ENCODE measurements at regions not wholly inside any gene's neighbourhood (a gene's known extent, or its start where the extent isn't known, plus 50 kb on each side); places are given as distances from the start of the nearest gene placed in this dataset.
"Not testable (repeated sequence)": the region's sequence is repeated elsewhere in the genome, so short reads cannot be mapped to it uniquely, and the experiment has no call there.

GRCh38 chr2:149860276-149860921 is 272.8 kb upstream of the MMADHC start:
- no peak overlapping the region for H3K4me3 ChIP-seq
- peak overlapping the region in 1 of 4 donors; percentile 64 for H3K27ac ChIP-seq
- 51 to 83% methylated on average over 2 to 3 of the region's 3 CpGs for WGBS, 2 donors
- H3K27me3 ChIP-seq, result no peaks in the 10 kb centered on the region
- H3K4me1 ChIP-seq, result peaks cover 0 to 18% (median 0%) of the 10 kb centered on the region in 3 donors
- intact Hi-C loops (cut with DNase I), result no loop called here
- TF ChIP-seq, protein P1, sequence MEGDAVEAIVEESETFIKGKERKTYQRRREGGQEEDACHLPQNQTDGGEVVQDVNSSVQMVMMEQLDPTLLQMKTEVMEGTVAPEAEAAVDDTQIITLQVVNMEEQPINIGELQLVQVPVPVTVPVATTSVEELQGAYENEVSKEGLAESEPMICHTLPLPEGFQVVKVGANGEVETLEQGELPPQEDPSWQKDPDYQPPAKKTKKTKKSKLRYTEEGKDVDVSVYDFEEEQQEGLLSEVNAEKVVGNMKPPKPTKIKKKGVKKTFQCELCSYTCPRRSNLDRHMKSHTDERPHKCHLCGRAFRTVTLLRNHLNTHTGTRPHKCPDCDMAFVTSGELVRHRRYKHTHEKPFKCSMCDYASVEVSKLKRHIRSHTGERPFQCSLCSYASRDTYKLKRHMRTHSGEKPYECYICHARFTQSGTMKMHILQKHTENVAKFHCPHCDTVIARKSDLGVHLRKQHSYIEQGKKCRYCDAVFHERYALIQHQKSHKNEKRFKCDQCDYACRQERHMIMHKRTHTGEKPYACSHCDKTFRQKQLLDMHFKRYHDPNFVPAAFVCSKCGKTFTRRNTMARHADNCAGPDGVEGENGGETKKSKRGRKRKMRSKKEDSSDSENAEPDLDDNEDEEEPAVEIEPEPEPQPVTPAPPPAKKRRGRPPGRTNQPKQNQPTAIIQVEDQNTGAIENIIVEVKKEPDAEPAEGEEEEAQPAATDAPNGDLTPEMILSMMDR (IDR thresholded peaks at IDR 0.05), result no peak
- no peak for TF ChIP-seq POLR2A (IDR thresholded peaks at IDR 0.05)
- H3K36me3 ChIP-seq, result no peaks in the 10 kb centered on the region
- H3K9me3 ChIP-seq, result no peaks in the 10 kb centered on the region
- DNase-seq, result no peak

DNA sequence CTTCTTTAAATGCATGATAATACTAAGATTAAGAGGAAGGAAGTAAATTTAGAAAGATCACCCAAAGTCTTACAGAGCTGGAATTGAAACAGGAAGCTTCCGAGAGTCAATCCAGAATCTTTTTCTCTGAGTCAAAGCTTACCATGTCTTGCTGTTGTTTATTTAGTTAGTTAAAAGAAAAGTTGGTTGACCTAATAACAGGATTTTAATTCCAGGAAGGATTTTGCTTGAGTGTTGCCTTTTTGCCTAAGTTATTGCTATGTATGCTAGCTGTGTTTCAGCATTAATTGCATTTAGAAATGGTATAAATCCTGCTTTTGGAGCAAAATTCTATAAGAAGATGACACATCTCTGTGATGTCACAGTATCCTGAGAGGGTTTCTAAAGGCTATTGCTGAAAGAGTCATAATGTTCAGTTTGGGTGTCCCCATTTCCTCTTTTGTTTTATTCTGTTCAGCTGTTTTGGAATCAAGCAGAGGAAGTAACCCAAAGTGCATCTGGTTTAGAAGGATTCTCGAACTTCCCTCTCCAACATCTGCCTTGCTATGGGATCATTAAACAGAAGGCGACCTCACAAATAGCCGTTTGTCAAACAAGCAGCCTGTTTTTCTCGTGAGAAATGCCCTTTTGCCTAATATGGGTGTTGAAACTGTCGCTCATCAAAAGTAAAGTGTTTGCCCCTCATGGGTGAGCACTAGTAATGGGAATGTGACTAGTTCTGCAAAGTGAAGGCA is 271.5 kb upstream of the MMADHC start:
- no peak for TF ChIP-seq POLR2A (IDR thresholded peaks at IDR 0.05)
- TF ChIP-seq, protein P1 (IDR thresholded peaks at IDR 0.05), result no peak
- WGBS, 2 donors, result 51 to 64% methylated on average over 6 of the region's 6 CpGs
- Histone ChIP-seq H3K36me3 (no peaks in the 10 kb centered on the region), H3K9me3 (no peaks in the 10 kb centered on the region), H3K4me1 (peaks cover 0 to 18% (median 0%) of the 10 kb centered on the region in 3 donors), H3K27ac (peak overlapping the region in 2 of 4 donors; percentile 7 to 64), H3K4me3 (no peak overlapping the region), H3K27me3 (no peaks in the 10 kb centered on the region)
- intact Hi-C loops (cut with DNase I), result no loop called here
- DNase-seq, result no peak

- Histone ChIP-seq H3K27ac (peak overlapping the region in 1 of 4 donors; percentile 64), H3K4me1 (peaks cover 0 to 18% (median 0%) of the 10 kb centered on the region in 3 donors), H3K9me3 (no peaks in the 10 kb centered on the region), H3K36me3 (no peaks in the 10 kb centered on the region), H3K4me3 (no peak overlapping the region), H3K27me3 (no peaks in the 10 kb centered on the region)
- TF ChIP-seq, protein P1 (IDR thresholded peaks at IDR 0.05), result no peak
- TF ChIP-seq POLR2A (IDR thresholded peaks at IDR 0.05), result no peak
- DNase-seq, result no peak
- intact Hi-C loops (cut with DNase I), result no loop called here
Observed at GRCh38 chr2:149858216-149858615, 270.6 kb upstream of the MMADHC start.

GRCh38 chr2:149857344-149857743 is 269.8 kb upstream of the MMADHC start:
- DNase-seq, result no peak
- WGBS, 2 donors, result 91 to 94% methylated on average over 1 of the region's 1 CpG
- Histone ChIP-seq H3K4me1 (peaks cover 0 to 18% (median 0%) of the 10 kb centered on the region in 3 donors), H3K9me3 (no peaks in the 10 kb centered on the region), H3K27me3 (no peaks in the 10 kb centered on the region), H3K36me3 (no peaks in the 10 kb centered on the region), H3K27ac (no peak overlapping the region), H3K4me3 (no peak overlapping the region)
- TF ChIP-seq, protein P1 (IDR thresholded peaks at IDR 0.05), result no peak
- TF ChIP-seq POLR2A (IDR thresholded peaks at IDR 0.05), result no peak
- intact Hi-C loops (cut with DNase I), result no loop called here

- H3K4me3 ChIP-seq; H3K27ac ChIP-seq; H3K27me3 ChIP-seq; H3K36me3 ChIP-seq; intact Hi-C loops (cut with DNase I); H3K9me3 ChIP-seq; DNase-seq: not testable (repeated sequence)
- peaks cover 0 to 18% (median 0%) of the 10 kb centered on the region in 3 donors for H3K4me1 ChIP-seq
- 79% methylated on average over 4 of the region's 5 CpGs; no CpG with 5 or more reads in 1 of the 2 donors for WGBS, 2 donors
Observed at GRCh38 chr2:149855859-149856258, 268.3 kb upstream of the MMADHC start.

Data from esophagus squamous epithelium (tissue), 5 donors.